Adrenal gland (tissue), 5 donors: ENCODE measurements at regions not wholly inside any gene's neighbourhood (a gene's known extent, or its start where the extent isn't known, plus 50 kb on each side); places are given as distances from the start of the nearest gene placed in this dataset.

Source experiments
- POLR2A ChIP-seq, 2 donors: fragments of 450-650 bp; IDR thresholded peaks; one replicate each; pipeline ENCODE4 v1.6.1; 2017; ENCODE audit warnings: antibody characterized with exemption in 2 of 2, mild to moderate bottlenecking in 2 of 2, moderate library complexity in 1 of 2
- TF ChIP-seq, protein P1 (sequence below), 6 experiments: fragments of 450-650 bp in 4 of 6; fragments of 200-600 bp in 2 of 6; sonication (generic) in 1 of 6; IDR thresholded peaks; 1 replicate in 5 of 6; 2 replicates in 1 of 6; pipeline versions ENCODE4 v1.5.1 to v1.8.0; 2016 to 2021; ENCODE audit warnings: antibody characterized with exemption in 6 of 6, mild to moderate bottlenecking in 2 of 6, moderate library complexity in 1 of 6
- donor health status: DM: no; HTN: no; CAD: no.

DNA sequence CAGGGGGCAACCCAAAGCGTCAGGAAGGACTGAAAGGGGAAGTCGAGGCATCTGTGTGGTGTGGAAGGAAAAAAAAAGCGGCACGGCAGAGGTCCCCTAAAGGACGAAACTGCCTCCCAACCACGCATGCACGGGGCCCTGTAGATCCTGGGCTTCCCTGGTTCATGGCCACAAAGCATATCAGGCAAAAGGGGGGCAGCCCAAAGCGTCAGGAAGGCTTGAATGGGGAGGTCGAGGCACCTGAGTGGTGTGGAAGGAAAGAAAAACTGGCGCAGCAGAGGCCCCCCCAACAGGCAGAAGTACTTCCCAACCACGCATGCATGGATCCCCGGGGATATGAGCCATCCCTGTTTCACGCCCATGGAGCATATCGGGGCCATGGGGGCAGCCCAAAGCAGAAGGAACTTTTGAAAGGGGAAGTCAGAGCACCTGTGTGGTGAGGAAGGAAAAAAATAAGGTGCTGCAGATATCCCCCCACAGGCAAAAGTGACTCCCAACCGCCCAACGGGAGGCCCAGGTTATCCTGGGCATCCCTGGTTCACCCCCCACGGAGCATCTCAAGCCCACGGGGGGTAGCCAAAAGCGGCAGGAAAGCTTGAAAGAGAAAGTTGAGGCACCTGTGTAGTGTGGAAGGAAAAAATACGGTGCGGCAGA lies 581.2 kb downstream of the ALG10 start:
- TF ChIP-seq, protein P1, sequence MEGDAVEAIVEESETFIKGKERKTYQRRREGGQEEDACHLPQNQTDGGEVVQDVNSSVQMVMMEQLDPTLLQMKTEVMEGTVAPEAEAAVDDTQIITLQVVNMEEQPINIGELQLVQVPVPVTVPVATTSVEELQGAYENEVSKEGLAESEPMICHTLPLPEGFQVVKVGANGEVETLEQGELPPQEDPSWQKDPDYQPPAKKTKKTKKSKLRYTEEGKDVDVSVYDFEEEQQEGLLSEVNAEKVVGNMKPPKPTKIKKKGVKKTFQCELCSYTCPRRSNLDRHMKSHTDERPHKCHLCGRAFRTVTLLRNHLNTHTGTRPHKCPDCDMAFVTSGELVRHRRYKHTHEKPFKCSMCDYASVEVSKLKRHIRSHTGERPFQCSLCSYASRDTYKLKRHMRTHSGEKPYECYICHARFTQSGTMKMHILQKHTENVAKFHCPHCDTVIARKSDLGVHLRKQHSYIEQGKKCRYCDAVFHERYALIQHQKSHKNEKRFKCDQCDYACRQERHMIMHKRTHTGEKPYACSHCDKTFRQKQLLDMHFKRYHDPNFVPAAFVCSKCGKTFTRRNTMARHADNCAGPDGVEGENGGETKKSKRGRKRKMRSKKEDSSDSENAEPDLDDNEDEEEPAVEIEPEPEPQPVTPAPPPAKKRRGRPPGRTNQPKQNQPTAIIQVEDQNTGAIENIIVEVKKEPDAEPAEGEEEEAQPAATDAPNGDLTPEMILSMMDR (IDR thresholded peaks at IDR 0.05) = no peak
- TF ChIP-seq POLR2A (IDR thresholded peaks at IDR 0.05) = no peak
